PC-3 (cell line): ENCODE measurements at regions not wholly inside any gene's neighbourhood (a gene's known extent, or its start where the extent isn't known, plus 50 kb on each side); places are given as distances from the start of the nearest gene placed in this dataset.

ENCODE experiments used
- ATAC-seq: fragments of 200-7000 bp; cut with Tn5 transposase; 2 replicates; pipeline ENCODE4 v1.9.1; 2020; ENCODE audit warnings: mild to moderate bottlenecking, moderate library complexity
- BruUV-seq: library from RNA; stranded (reverse); fragments of 400-500 nt; replicated peaks from 2 replicates; lab custom pipeline; 2021; lab: Mats Ljungman, UMichigan
- CTCF ChIA-PET: fragments of 300-600 bp; sonication (Branson Sonifier 250); formaldehyde crosslinking; loops from one replicate; lab custom pipeline; 2022; ENCODE audit warnings: antibody characterized with exemption; lab: Charles Lee
- POLR2A ChIA-PET: fragments of 300-600 bp; sonication (Branson Sonifier 250); formaldehyde crosslinking; loops from one replicate; lab custom pipeline; 2022; ENCODE audit warnings: antibody characterized with exemption; ENCODE audit not compliant: unreplicated experiment; lab: Charles Lee
- DNase-seq: peaks from one replicate; pipeline ENCODE4 v3.0.0-alpha.2; 2015
- H2AFZ ChIP-seq: fragments of 300-600 bp; sonication (generic); 2 replicates; pipeline ENCODE4 v1.6.0; 2016; ENCODE audit warnings: antibody characterized with exemption, low read length
- H3F3A ChIP-seq: fragments of 300-600 bp; sonication (generic); one replicate; pipeline ENCODE4 v1.6.0; 2017; ENCODE audit warnings: antibody characterized with exemption, low read length, control low read depth, mild to moderate bottlenecking; ENCODE audit not compliant: unreplicated experiment
- H3K27ac ChIP-seq: fragments of 300-600 bp; sonication (generic); 2 replicates; pipeline ENCODE4 v1.5.1; 2016; ENCODE audit warnings: mild to moderate bottlenecking, low read length
- H3K27me3 ChIP-seq: fragments of 300-600 bp; sonication (generic); 2 replicates; pipeline ENCODE4 v1.6.1; 2016; ENCODE audit warnings: low read length, mixed read lengths
- H3K36me3 ChIP-seq: fragments of 300-600 bp; sonication (generic); 2 replicates; pipeline ENCODE4 v1.6.1; 2016; ENCODE audit warnings: low read depth, mixed run types, low read length, mixed read lengths
- H3K4me1 ChIP-seq: fragments of 300-600 bp; sonication (generic); 2 replicates; pipeline ENCODE4 v1.5.1; 2016; ENCODE audit warnings: low read length; ENCODE audit not compliant: insufficient read depth
- H3K4me2 ChIP-seq: fragments of 300-600 bp; sonication (generic); 2 replicates; pipeline ENCODE4 v1.6.0; 2016; ENCODE audit warnings: low read length
- H3K4me3 ChIP-seq: fragments of 300-600 bp; sonication (generic); 2 replicates; pipeline ENCODE4 v1.5.1; 2016; ENCODE audit warnings: mild to moderate bottlenecking, low read length, mixed read lengths
- H3K79me2 ChIP-seq: fragments of 300-600 bp; sonication (generic); 2 replicates; pipeline ENCODE4 v1.6.1; 2017; ENCODE audit warnings: low read length, mixed read lengths
- H3K9ac ChIP-seq: fragments of 300-600 bp; sonication (generic); 2 replicates; pipeline ENCODE4 v1.6.0; 2016; ENCODE audit warnings: mild to moderate bottlenecking, low read length
- H3K9me2 ChIP-seq: fragments of 300-600 bp; sonication (generic); replicated peaks from 2 replicates; pipeline ENCODE4 v1.6.1; 2016; ENCODE audit warnings: mixed run types, low read length, mixed read lengths
- H3K9me3 ChIP-seq: fragments of 300-600 bp; sonication (generic); 2 replicates; pipeline ENCODE4 v1.6.1; 2016; ENCODE audit warnings: low read length, mixed read lengths
- H4K20me1 ChIP-seq: fragments of 300-600 bp; sonication (generic); 2 replicates; pipeline ENCODE4 v1.6.1; 2016; ENCODE audit warnings: low read length, mixed read lengths
- CTCF ChIP-seq: fragments of 300-600 bp; sonication (generic); conservative IDR thresholded peaks from 2 replicates; pipeline ENCODE4 v1.5.1; 2017; ENCODE audit warnings: antibody characterized with exemption, low read depth, mild to moderate bottlenecking, low read length
- EZH2 ChIP-seq: fragments of 300-600 bp; sonication (generic); IDR thresholded peaks from one replicate; pipeline ENCODE4 v1.6.1; 2017; ENCODE audit warnings: antibody characterized with exemption, mild to moderate bottlenecking, low read length; ENCODE audit not compliant: unreplicated experiment
- EZH2phosphoT487 ChIP-seq: fragments of 300-600 bp; sonication (generic); IDR thresholded peaks from 2 replicates; pipeline ENCODE4 v1.6.1; 2018; ENCODE audit warnings: mild to moderate bottlenecking, antibody characterized with exemption, low read length, borderline replicate concordance
- intact Hi-C: fragments of 100-400 bp; cut with micrococcal nuclease; formaldehyde crosslinking; loops from 2 replicates; pipeline ENCODE4 v1.9.0; 2023

GRCh38 chr9:23229890-23230317 lies 596.1 kb downstream of the ELAVL2 start:
- Histone ChIP-seq H3K4me2 (no peak overlapping the region), H3K27ac (no peak overlapping the region), H3K27me3 (no peaks in the 10 kb centered on the region), H4K20me1 (no peaks in the 10 kb centered on the region), H3K9me2 (no peaks in the 10 kb centered on the region), H3F3A (no peaks in the 10 kb centered on the region), H3K9me3 (no peaks in the 10 kb centered on the region), H3K4me1 (no peaks in the 10 kb centered on the region), H3K79me2 (no peaks in the 10 kb centered on the region), H3K4me3 (no peak overlapping the region), H2AFZ (no peak overlapping the region), H3K36me3 (no peaks in the 10 kb centered on the region), H3K9ac (no peak overlapping the region)
- no peak for ATAC-seq
- ChIA-PET CTCF (no interaction called here), POLR2A (no interaction called here)
- intact Hi-C loops, result no loop called here
- TF ChIP-seq EZH2phosphoT487, result no peak
- TF ChIP-seq EZH2, result no peak
- no peak for TF ChIP-seq CTCF
- BruUV-seq, result no TSS peak
- no peak for DNase-seq

DNA sequence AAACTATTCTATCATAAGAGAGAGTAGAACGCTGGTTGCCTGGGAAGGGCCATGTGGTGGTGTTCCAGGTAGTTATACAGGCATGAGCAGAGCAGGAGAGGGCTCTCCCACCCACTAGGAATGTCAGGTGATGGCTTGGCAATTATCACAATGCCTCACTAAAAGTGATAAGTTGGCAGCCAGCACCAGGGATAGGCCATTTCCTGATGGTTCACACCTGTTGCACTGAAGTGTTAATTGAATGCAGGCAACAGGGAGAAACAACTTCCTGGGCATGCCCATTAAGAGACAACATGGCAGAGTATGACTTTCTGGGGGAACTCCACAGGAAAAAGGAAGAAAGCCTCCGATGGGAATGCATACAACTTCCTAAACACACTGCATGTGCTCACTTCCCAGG lies 593.2 kb downstream of the ELAVL2 start:
- CTCF ChIA-PET, result no interaction called here

DNA sequence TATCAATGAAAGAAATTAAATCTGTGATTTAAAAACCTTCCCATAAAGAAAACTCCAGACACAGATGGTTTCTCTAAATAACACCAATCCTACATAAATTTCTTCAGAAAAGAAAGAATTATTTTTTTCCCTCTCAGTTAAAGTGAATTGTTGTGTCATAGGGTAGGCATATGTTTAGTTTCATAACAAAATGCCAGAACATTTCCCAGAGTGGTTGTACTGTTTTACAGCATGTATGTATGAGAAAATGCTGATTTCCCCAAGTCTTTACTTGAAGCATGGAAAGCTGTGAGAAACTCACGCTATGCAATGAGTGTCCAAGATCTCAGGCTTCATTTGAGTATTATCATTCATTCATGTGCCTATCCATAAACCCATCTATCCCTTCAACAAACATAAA lies 582.5 kb downstream of the ELAVL2 start:
- Histone ChIP-seq H4K20me1 (no peaks in the 10 kb centered on the region), H3K9me2 (no peaks in the 10 kb centered on the region), H3K9me3 (no peaks in the 10 kb centered on the region), H3F3A (no peaks in the 10 kb centered on the region), H3K79me2 (no peaks in the 10 kb centered on the region), H3K27me3 (no peaks in the 10 kb centered on the region), H3K4me1 (no peaks in the 10 kb centered on the region), H3K4me2 (no peak overlapping the region), H3K4me3 (no peak overlapping the region), H3K27ac (no peak overlapping the region), H3K9ac (no peak overlapping the region), H2AFZ (no peak overlapping the region), H3K36me3 (no peaks in the 10 kb centered on the region)
- DNase-seq (no peak), ATAC-seq (no peak)
- POLR2A ChIA-PET, result no interaction called here
- CTCF ChIA-PET, result no interaction called here
- no TSS peak for BruUV-seq
- intact Hi-C loops, result no loop called here
- TF ChIP-seq EZH2phosphoT487, result no peak

More for the DNA sequence above, 593.2 kb downstream of the ELAVL2 start:
- Histone ChIP-seq H3K4me1 (no peaks in the 10 kb centered on the region), H3K27me3 (no peaks in the 10 kb centered on the region), H3K9me2 (no peaks in the 10 kb centered on the region), H3K79me2 (no peaks in the 10 kb centered on the region), H3K4me2 (no peak overlapping the region), H3K36me3 (no peaks in the 10 kb centered on the region), H3K27ac (no peak overlapping the region), H3F3A (no peaks in the 10 kb centered on the region), H2AFZ (no peak overlapping the region), H3K9ac (no peak overlapping the region), H3K9me3 (no peaks in the 10 kb centered on the region), H4K20me1 (no peaks in the 10 kb centered on the region), H3K4me3 (no peak overlapping the region)
- intact Hi-C loops, result no loop called here
- BruUV-seq, result no TSS peak
- DNase-seq (no peak), ATAC-seq (no peak)
- TF ChIP-seq EZH2phosphoT487 (no peak), CTCF (no peak), EZH2 (no peak)
- POLR2A ChIA-PET, result no interaction called here
